ENCODE measurements at regions not wholly inside any gene's neighbourhood (a gene's known extent, or its start where the extent isn't known, plus 50 kb on each side); places are given as distances from the start of the nearest gene placed in this dataset.
A peak's percentile ranks its signal among the peaks of the same experiment; 100 is the strongest.

DNA sequence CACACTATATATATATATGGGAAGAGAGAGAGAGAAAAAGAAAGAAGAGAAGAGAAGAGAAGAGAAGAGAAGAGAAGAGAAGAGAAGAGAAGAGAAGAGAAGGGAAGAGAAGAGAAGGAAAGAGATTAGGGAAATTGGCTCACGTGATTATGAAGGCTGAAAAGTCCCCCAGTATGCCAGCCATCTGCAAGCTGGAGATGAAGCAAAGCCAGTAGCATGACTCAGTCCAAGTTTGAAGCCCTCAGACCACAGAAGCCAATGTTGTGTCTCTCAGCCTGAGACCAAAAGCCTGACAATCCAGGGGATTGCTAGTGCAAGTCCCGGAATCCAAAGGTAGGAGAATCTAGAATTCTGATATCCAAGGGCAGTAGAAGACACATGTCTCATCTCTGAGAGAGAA is 206.3 kb upstream of the PRSS1 start:
- H3K9me3 ChIP-seq (ENCODE audit: control insufficient read depth, insufficient read depth, low read depth, low read length): no peaks in the 10 kb centered on the region
- H3K36me3 ChIP-seq (ENCODE audit: control insufficient read depth, insufficient read depth, low read length): no peaks in the 10 kb centered on the region
- no peak overlapping the region for H3K27ac ChIP-seq (ENCODE audit: insufficient read depth, low read length)
- TF ChIP-seq EZH2 (IDR thresholded peaks at IDR 0.05; ENCODE audit: low read length, missing control alignments): no peak
- TF ChIP-seq, protein P1, sequence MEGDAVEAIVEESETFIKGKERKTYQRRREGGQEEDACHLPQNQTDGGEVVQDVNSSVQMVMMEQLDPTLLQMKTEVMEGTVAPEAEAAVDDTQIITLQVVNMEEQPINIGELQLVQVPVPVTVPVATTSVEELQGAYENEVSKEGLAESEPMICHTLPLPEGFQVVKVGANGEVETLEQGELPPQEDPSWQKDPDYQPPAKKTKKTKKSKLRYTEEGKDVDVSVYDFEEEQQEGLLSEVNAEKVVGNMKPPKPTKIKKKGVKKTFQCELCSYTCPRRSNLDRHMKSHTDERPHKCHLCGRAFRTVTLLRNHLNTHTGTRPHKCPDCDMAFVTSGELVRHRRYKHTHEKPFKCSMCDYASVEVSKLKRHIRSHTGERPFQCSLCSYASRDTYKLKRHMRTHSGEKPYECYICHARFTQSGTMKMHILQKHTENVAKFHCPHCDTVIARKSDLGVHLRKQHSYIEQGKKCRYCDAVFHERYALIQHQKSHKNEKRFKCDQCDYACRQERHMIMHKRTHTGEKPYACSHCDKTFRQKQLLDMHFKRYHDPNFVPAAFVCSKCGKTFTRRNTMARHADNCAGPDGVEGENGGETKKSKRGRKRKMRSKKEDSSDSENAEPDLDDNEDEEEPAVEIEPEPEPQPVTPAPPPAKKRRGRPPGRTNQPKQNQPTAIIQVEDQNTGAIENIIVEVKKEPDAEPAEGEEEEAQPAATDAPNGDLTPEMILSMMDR (conservative IDR thresholded peaks at IDR 0.05 in 1 of 2, IDR thresholded peaks at IDR 0.05 in 1 of 2; ENCODE audit: low read depth in 1 of 2, low read length in 2 of 2): no peak
- no peaks in the 10 kb centered on the region for H4K20me1 ChIP-seq (ENCODE audit: control insufficient read depth, extremely low read depth, insufficient read depth, low read length)
- no peak overlapping the region for H2AFZ ChIP-seq (ENCODE audit: low read length)
- no peaks in the 10 kb centered on the region for H3K79me2 ChIP-seq (ENCODE audit: control insufficient read depth, insufficient read depth, low read length)
- H3K9ac ChIP-seq (ENCODE audit: insufficient read depth, low read length): no peak overlapping the region
- DNase-seq (ENCODE audit: low read depth in 2 of 2): peak; percentile 45 to 80
- no peaks in the 10 kb centered on the region for H3K27me3 ChIP-seq (ENCODE audit: control insufficient read depth, insufficient read depth, low read length)
- H3K4me3 ChIP-seq (replicated peaks in 1 of 4; ENCODE audit: control extremely low read depth in 1 of 4, insufficient read depth in 1 of 4, low read depth in 3 of 4, low read length in 4 of 4): no peak overlapping the region
- no peak overlapping the region for H3K4me2 ChIP-seq (ENCODE audit: extremely low read depth, insufficient read depth, low read length)
- peaks cover 12% of the 10 kb centered on the region for H3K4me1 ChIP-seq (ENCODE audit: control insufficient read depth, extremely low read depth, insufficient read depth, low read length)

GRCh38 chr7:142542105-142542504 is 207.2 kb upstream of the PRSS1 start:
- H3K79me2 ChIP-seq (ENCODE audit: control insufficient read depth, insufficient read depth, low read length): no peaks in the 10 kb centered on the region
- H3K27ac ChIP-seq (ENCODE audit: insufficient read depth, low read length): no peak overlapping the region
- peaks cover 12% of the 10 kb centered on the region for H3K4me1 ChIP-seq (ENCODE audit: control insufficient read depth, extremely low read depth, insufficient read depth, low read length)
- H3K27me3 ChIP-seq (ENCODE audit: control insufficient read depth, insufficient read depth, low read length): no peaks in the 10 kb centered on the region
- no peak overlapping the region for H3K4me3 ChIP-seq (replicated peaks in 1 of 4; ENCODE audit: control extremely low read depth in 1 of 4, insufficient read depth in 1 of 4, low read depth in 3 of 4, low read length in 4 of 4)
- no peaks in the 10 kb centered on the region for H4K20me1 ChIP-seq (ENCODE audit: control insufficient read depth, extremely low read depth, insufficient read depth, low read length)
- TF ChIP-seq, protein P1 (conservative IDR thresholded peaks at IDR 0.05 in 1 of 2, IDR thresholded peaks at IDR 0.05 in 1 of 2; ENCODE audit: low read depth in 1 of 2, low read length in 2 of 2): no peak
- TF ChIP-seq EZH2 (IDR thresholded peaks at IDR 0.05; ENCODE audit: low read length, missing control alignments): no peak
- no peaks in the 10 kb centered on the region for H3K9me3 ChIP-seq (ENCODE audit: control insufficient read depth, insufficient read depth, low read depth, low read length)
- no peak overlapping the region for H3K9ac ChIP-seq (ENCODE audit: insufficient read depth, low read length)
- H3K4me2 ChIP-seq (ENCODE audit: extremely low read depth, insufficient read depth, low read length): no peak overlapping the region
- H3K36me3 ChIP-seq (ENCODE audit: control insufficient read depth, insufficient read depth, low read length): no peaks in the 10 kb centered on the region
- no peak overlapping the region for H2AFZ ChIP-seq (ENCODE audit: low read length)
- no peak for DNase-seq (ENCODE audit: low read depth in 2 of 2)

- no peak overlapping the region for H3K4me3 ChIP-seq (replicated peaks in 1 of 4; ENCODE audit: control extremely low read depth in 1 of 4, insufficient read depth in 1 of 4, low read depth in 3 of 4, low read length in 4 of 4)
- peak overlapping the region; percentile 37 for H3K4me2 ChIP-seq (ENCODE audit: extremely low read depth, insufficient read depth, low read length)
- H3K4me1 ChIP-seq (ENCODE audit: control insufficient read depth, extremely low read depth, insufficient read depth, low read length): peaks cover 17% of the 10 kb centered on the region
- no peaks in the 10 kb centered on the region for H3K79me2 ChIP-seq (ENCODE audit: control insufficient read depth, insufficient read depth, low read length)
- no peak overlapping the region for H3K27ac ChIP-seq (ENCODE audit: insufficient read depth, low read length)
- no peaks in the 10 kb centered on the region for H3K27me3 ChIP-seq (ENCODE audit: control insufficient read depth, insufficient read depth, low read length)
- TF ChIP-seq, protein P1 (conservative IDR thresholded peaks at IDR 0.05 in 1 of 2, IDR thresholded peaks at IDR 0.05 in 1 of 2; ENCODE audit: low read depth in 1 of 2, low read length in 2 of 2): no peak
- TF ChIP-seq EZH2 (IDR thresholded peaks at IDR 0.05; ENCODE audit: low read length, missing control alignments): no peak
- no peaks in the 10 kb centered on the region for H3K9me3 ChIP-seq (ENCODE audit: control insufficient read depth, insufficient read depth, low read depth, low read length)
- H3K9ac ChIP-seq (ENCODE audit: insufficient read depth, low read length): no peak overlapping the region
- DNase-seq (ENCODE audit: low read depth in 2 of 2): peak in 1 of 2 donors; percentile 31
- no peaks in the 10 kb centered on the region for H4K20me1 ChIP-seq (ENCODE audit: control insufficient read depth, extremely low read depth, insufficient read depth, low read length)
- H2AFZ ChIP-seq (ENCODE audit: low read length): no peak overlapping the region
- H3K36me3 ChIP-seq (ENCODE audit: control insufficient read depth, insufficient read depth, low read length): no peaks in the 10 kb centered on the region
Measured at GRCh38 chr7:142540371-142540770, 208.9 kb upstream of the PRSS1 start.
